GM21447 (cell line): ENCODE measurements at regions not wholly inside any gene's neighbourhood (a gene's known extent, or its start where the extent isn't known, plus 50 kb on each side); places are given as distances from the start of the nearest gene placed in this dataset.

ENCODE experiments used
- ATAC-seq: cut with Tn5 transposase; IDR thresholded peaks from one replicate; pipeline ENCODE4 v1.9.1; 2021; ENCODE audit not compliant: unreplicated experiment

DNA sequence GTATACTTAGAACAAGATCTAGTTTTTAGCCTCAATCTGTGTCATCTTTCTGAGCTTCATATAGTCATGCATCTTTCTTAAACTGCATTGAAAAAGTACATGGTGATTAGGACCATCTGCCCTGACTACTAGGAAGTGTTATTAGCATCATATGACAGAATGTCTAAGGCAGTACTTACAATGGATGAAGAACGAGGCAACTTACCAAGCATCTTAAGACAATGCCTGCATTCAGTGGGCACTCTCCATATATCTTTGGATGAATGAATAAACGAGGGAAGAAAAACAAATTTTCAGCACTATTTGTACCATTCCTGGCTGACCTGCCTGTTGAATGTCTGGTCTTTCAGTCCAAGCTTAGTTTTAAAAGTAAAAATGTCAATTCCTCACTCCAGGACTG is 185.4 kb upstream of the EPHA3 start:
- ATAC-seq, result no peak

DNA sequence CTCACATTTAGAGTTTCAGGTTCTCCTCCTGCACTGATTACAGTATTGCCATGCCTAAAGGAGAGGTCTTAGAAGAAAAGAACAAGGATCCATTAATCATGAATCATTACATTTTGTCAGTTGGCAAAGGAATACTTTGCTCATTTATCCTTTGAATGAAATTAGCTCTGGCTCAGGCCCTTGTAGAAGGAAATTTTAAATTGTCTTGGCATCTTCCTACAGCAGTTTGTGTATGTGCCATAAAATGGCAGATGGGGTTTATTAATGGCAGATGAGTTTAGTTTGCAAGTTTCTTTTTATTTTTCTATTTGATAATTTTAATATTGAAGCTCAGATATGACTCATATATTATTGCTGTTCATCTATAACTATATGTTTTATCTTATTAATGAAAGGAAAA is 181.2 kb upstream of the EPHA3 start:
- no peak for ATAC-seq

- no peak for ATAC-seq
Observed at GRCh38 chr3:88930611-88931010, 176.8 kb upstream of the EPHA3 start.

- no peak for ATAC-seq
Observed at GRCh38 chr3:88936831-88937230, 170.6 kb upstream of the EPHA3 start.

DNA sequence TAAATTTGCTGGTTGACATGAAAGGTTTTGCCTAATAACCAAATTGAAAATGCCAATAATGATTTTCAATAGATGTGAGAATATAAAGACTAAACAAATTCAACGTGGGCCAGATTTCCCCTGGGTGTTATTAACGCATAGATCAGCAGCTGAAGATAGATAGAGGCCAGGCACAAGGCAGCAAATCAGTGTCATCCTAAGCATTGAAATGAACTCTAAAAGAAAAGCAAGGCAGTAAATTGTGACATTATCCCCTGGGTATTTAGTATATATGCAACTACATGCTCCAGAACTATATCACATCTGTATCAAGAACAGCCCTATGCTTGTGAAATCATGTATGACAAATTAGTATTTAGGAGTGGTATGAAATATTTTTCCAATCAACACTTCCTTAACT is 167.1 kb upstream of the EPHA3 start:
- no peak for ATAC-seq

DNA sequence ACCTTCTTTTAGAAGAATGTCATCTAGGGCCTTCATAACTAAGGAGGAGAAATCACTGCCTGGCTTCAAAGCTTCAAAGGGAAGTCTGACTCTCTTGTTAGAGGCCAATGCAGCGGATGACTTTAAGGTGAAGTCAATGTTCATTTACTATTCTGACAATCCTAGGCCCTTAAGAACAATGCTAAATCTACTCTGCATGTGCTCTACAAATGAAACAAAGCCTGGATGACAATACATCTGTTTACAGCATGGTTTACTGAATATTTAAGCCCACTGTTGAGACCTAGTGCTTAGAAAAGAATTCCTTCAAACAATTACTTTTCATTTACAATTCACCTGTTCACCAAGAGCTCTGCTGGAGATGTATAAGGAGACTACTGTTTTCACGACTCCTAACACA is 160.4 kb upstream of the EPHA3 start:
- ATAC-seq, result no peak

- no peak for ATAC-seq
Observed at GRCh38 chr3:88954853-88955252, 152.6 kb upstream of the EPHA3 start.

DNA sequence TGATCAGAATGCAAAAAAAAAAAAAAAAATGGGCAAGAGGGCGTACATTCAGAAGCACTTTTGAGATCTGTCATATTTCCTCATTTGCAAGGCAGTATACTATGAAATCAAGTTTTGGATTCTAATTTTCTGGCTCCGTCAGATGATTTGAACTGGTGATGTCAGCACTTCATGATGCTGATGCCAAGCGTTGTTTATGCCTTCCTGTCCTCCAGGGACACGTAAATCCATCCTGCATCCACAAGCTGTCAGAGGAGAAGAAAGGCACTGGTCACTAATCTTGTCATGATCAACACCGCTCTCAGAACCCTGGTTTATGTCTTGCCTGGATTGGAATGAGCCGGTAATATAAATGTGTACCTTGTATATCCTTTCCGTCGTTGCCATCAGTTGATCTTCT is 152.1 kb upstream of the EPHA3 start:
- no peak for ATAC-seq

DNA sequence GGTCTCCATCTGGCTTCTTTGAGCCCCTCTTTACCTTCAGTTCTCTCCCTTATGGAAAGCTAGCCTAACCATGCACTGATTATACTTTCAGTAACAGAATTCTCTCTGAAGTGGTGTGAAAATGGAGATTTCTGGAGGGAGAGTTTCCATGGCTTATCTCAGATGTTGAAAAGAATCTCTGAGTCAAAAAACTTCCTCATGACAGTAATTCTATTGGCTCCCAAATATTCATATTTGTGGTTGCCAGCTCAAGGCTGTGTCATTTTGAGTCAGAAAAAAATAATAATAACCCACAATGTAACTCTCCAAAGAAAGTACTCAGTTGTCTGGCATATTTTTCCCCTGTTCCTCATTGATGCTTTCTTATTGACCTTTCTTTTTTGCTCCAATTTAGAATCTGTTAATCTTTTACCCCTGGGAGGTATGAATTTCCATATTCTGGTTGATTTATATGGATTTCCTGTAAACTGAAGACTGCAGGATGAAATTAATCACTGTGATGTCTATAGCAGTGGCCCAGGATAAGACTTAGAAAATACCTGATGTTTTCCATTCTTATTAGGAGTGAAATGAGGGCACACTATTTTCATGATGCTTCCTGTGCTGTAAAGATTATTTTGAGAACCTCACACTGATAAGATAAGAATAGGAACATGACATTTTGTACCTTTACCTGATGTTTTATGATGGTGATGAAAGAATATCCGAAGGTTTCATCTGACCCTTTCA is 149.5 kb upstream of the EPHA3 start:
- no peak for ATAC-seq

- no peak for ATAC-seq
Observed at GRCh38 chr3:88960019-88960418, 147.4 kb upstream of the EPHA3 start.

- no peak for ATAC-seq
Observed at GRCh38 chr3:88963003-88963402, 144.4 kb upstream of the EPHA3 start.

- ATAC-seq, result no peak
Observed at GRCh38 chr3:88979760-88980159, 127.7 kb upstream of the EPHA3 start.

DNA sequence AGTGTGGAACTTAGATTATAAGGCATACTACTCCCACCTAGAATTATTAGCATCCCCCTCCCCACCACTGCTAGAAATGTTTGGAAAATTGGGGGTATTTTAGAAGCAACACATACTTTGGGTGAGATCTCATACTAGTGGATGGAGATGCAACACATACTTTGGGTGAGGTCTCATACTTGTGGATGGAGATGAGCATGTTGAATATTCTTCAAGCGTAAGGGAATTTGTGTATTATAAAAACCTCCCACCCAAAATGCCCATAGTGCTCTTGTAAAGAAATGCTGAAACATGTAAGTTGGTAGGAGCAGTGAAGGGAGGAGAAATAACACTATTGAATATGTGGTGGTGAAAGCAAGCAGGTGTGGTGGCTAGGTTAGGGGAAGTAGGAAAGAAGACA is 124.0 kb upstream of the EPHA3 start:
- ATAC-seq, result no peak

- ATAC-seq, result no peak
Observed at GRCh38 chr3:88984256-88984655, 123.2 kb upstream of the EPHA3 start.

- ATAC-seq, result no peak
Observed at GRCh38 chr3:88984832-88985231, 122.6 kb upstream of the EPHA3 start.

DNA sequence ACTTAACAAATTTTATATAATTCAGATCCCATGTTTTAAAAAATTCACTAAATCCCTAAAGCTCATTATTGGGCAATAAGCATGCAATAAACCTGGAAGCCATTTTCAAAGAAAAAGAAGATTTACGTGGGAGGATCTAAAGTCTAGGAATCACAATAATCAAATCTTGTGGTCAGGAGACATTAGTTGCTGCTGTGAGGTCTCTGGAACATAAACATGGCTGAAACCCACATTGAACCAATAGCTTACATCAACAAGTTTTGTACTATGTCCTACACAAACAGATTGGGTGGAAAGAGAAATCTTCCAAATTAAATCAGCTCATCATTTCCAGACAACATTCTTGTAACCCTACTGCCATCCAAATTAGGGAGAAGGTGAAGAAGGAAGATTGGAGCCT is 121.9 kb upstream of the EPHA3 start:
- no peak for ATAC-seq

DNA sequence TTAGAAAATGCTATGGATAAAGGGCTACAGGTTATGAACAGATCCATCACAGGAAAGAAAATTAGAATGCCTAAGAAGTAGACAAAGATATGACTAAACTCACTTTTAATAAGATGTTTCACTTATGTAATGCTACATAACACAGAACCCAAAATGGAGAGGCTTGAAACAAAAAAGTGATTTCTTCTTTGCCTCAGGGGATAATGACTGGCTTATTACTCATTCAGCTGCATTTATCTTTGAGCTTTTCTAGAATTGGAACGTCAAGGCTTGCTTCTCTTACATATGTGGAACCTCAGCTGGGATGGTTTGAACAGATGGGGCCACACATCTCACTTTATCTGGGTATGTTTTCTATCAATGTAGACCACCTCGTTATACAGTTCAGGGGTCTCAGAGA is 120.6 kb upstream of the EPHA3 start:
- no peak for ATAC-seq

GRCh38 chr3:88987776-88988175 is 119.6 kb upstream of the EPHA3 start:
- no peak for ATAC-seq

DNA sequence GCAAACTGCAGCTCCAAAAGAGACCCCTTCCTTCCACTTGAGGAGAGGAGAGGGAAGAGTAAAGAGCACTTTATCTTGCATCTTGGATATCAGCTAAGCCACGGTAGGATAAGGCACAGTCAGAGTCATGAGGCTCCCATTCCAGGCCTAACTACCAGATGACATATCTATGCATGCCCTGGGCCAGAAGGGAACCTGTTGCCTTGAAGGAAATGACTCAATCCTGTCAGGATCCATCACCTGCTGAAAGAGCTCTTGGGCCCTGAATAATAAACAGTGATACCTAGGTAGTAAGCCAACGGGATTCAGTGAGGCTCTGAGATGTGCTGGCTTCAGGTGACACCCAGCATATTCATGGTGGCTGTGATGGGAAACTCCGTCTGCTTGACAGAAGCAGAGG is 118.5 kb upstream of the EPHA3 start:
- ATAC-seq, result no peak

- no peak for ATAC-seq
Observed at GRCh38 chr3:88991496-88991895, 115.9 kb upstream of the EPHA3 start.

DNA sequence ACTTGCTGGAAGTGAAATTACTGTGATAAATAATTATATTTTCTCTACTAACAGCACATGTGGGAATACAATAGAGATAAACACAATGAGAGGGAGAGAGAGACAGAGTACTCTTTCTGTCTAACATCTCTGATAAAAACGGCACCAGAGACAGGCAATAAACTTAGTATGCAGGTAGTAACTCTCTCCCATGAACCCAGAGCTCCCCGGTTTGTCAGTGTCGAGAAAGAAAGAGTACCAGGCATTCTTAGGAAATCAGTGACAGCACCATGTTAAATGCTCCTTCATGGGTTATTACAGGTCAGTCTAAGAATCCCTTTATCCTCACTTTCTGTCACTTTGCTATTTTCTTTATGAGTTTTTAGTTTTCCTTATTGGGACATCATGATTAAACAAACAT is 110.7 kb upstream of the EPHA3 start:
- no peak for ATAC-seq

DNA sequence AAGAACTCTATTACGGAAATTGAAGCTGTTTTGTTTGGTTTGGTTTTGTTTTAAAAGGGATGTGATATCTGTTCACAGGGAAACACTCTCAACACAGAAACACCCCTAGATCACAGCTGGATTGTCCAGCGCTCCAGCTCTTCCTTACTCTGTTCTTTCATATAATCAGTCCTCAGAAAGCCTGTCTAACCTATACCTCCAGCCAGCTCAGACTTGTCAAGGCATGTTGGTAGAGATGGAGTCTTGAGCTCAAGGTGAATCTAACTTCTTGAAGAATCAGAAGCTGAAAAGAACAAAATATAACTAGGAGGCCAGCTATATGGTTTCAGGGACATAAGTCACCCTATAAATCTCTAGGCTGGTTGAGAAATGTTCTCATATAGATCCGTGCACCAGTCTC is 110.2 kb upstream of the EPHA3 start:
- no peak for ATAC-seq

GRCh38 chr3:89000886-89001285 is 106.5 kb upstream of the EPHA3 start:
- ATAC-seq, result no peak
